ENCODE measurements at regions not wholly inside any gene's neighbourhood (a gene's known extent, or its start where the extent isn't known, plus 50 kb on each side); places are given as distances from the start of the nearest gene placed in this dataset.

DNA sequence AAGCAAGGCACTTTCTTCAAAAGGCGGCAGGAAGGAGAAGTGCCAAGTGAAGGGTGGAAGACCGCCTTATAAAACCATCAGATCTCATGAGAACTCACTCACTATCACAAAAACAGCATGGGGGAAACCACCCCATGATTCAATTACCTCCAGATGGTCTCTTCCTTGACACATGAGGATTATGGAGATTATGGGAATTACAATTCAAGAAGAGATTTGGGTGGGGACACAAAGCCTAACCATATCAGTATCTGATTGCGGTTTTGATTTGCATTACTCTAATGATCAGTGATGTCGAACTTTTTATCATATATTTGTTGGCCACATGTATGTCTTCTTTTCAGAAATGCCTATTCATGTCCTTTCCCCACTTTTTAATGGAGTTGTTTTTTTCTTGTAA lies 549.3 kb upstream of the IL12A start:
- TF ChIP-seq CEBPB (IDR thresholded peaks at IDR 0.05; ENCODE audit: low read depth) = no peak
- TF ChIP-seq, protein P1, sequence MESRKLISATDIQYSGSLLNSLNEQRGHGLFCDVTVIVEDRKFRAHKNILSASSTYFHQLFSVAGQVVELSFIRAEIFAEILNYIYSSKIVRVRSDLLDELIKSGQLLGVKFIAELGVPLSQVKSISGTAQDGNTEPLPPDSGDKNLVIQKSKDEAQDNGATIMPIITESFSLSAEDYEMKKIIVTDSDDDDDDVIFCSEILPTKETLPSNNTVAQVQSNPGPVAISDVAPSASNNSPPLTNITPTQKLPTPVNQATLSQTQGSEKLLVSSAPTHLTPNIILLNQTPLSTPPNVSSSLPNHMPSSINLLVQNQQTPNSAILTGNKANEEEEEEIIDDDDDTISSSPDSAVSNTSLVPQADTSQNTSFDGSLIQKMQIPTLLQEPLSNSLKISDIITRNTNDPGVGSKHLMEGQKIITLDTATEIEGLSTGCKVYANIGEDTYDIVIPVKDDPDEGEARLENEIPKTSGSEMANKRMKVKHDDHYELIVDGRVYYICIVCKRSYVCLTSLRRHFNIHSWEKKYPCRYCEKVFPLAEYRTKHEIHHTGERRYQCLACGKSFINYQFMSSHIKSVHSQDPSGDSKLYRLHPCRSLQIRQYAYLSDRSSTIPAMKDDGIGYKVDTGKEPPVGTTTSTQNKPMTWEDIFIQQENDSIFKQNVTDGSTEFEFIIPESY (IDR thresholded peaks at IDR 0.05; ENCODE audit: extremely low read depth, insufficient replicate concordance, low read length) = no peak
- no peak for TF ChIP-seq ZNF274 (IDR thresholded peaks at IDR 0.05; ENCODE audit: low read depth, low read length)
- no peak for TF ChIP-seq YY1 (IDR thresholded peaks at IDR 0.05; ENCODE audit: extremely low read depth, insufficient replicate concordance, low read depth, low read length)
- no peak for TF ChIP-seq FOSL1 (IDR thresholded peaks at IDR 0.05; ENCODE audit: low read depth)
- no peak for TF ChIP-seq CBX3 (IDR thresholded peaks at IDR 0.05; ENCODE audit: low read depth)
- TF ChIP-seq EGR1 (IDR thresholded peaks at IDR 0.05; ENCODE audit: low read depth) = no peak
- TF ChIP-seq POLR2AphosphoS5 (IDR thresholded peaks at IDR 0.05; ENCODE audit: low read depth, low read length) = no peak
- TF ChIP-seq RAD21 (IDR thresholded peaks at IDR 0.05; ENCODE audit: low read depth) = no peak
- TF ChIP-seq SIN3A (IDR thresholded peaks at IDR 0.05; ENCODE audit: low read depth) = no peak
- TF ChIP-seq SRF (IDR thresholded peaks at IDR 0.05; ENCODE audit: low read depth) = no peak
- TF ChIP-seq POLR2A (IDR thresholded peaks at IDR 0.05; ENCODE audit: borderline replicate concordance, extremely low read depth, insufficient read depth, insufficient read length) = no peak
- TF ChIP-seq TCF7L2 (IDR thresholded peaks at IDR 0.05; ENCODE audit: borderline replicate concordance, extremely low read depth, insufficient read depth, insufficient read length) = no peak
- TF ChIP-seq EZH2 (IDR thresholded peaks at IDR 0.05) = no peak
- Histone ChIP-seq H3K36me3 (ENCODE audit: control insufficient read depth in 1 of 2, insufficient read depth in 2 of 2, low read length in 2 of 2) (no peaks in the 10 kb centered on the region), H3K9me2 (ENCODE audit: insufficient read depth) (no peaks in the 10 kb centered on the region), H3K4me2 (ENCODE audit: low read length) (no peak overlapping the region), H2AFZ (ENCODE audit: low read depth, low read length, poor library complexity, severe bottlenecking) (no peak overlapping the region), H3K4me1 (ENCODE audit: control insufficient read depth in 1 of 2, insufficient read depth in 2 of 2, low read length in 2 of 2) (no peaks in the 10 kb centered on the region), H3K27me3 (ENCODE audit: insufficient read depth, low read length) (no peaks in the 10 kb centered on the region; the same call in 1 of the 2 replicates), H3K9me3 (ENCODE audit: control insufficient read depth in 1 of 2, insufficient read depth in 1 of 2, low read depth in 1 of 2, low read length in 2 of 2) (no peaks in the 10 kb centered on the region), H3K4me3 (replicated peaks in 1 of 2; ENCODE audit: low read depth in 1 of 2, low read length in 2 of 2) (no peak overlapping the region), H3K27ac (ENCODE audit: low read depth, low read length) (no peak overlapping the region), H3K79me2 (ENCODE audit: insufficient read depth, low read length) (no peaks in the 10 kb centered on the region), H3K9ac (ENCODE audit: low read length) (no peak overlapping the region), H4K20me1 (ENCODE audit: insufficient read depth) (no peaks in the 10 kb centered on the region)
- ChIA-PET RAD21 (ENCODE audit: low non-redundant PET in 1 of 2, low total read pairs in 2 of 2, uncharacterized antibody in 2 of 2, unreplicated experiment in 2 of 2) (no interaction called here), POLR2A (no interaction called here), CTCF (no interaction called here)
- BruUV-seq (replicated peaks) = no TSS peak
- DNase-seq (ENCODE audit: low read depth, low spot score) (no peak), ATAC-seq (no peak)
- intact Hi-C loops (cut with micrococcal nuclease) = no loop called here

Data from HCT116 (cell line).